Lower leg skin (tissue), 4 donors: ENCODE measurements at regions not wholly inside any gene's neighbourhood (a gene's known extent, or its start where the extent isn't known, plus 50 kb on each side); places are given as distances from the start of the nearest gene placed in this dataset.

Experiments used
- DNase-seq, 2 donors: peaks; one replicate each; pipeline ENCODE4 v3.0.0-alpha.2; 2019; ENCODE audit warnings: low spot score in 2 of 2
- H3K4me3 ChIP-seq: fragments of 200-600 bp; sonication (generic); 2 replicates; pipeline ENCODE4 v1.5.1; 2017; ENCODE audit warnings: mild to moderate bottlenecking, low read depth; ENCODE audit not compliant: poor library complexity, severe bottlenecking
- CTCF ChIP-seq, 3 donors: fragments of 450-650 bp; IDR thresholded peaks; one replicate each; pipeline ENCODE4 v1.5.1; 2016; ENCODE audit warnings: antibody characterized with exemption in 3 of 3, mild to moderate bottlenecking in 3 of 3, moderate library complexity in 2 of 3
- POLR2A ChIP-seq, 2 donors: fragments of 450-650 bp; IDR thresholded peaks; one replicate each; pipeline ENCODE4 v1.6.1; 2016 to 2017; ENCODE audit warnings: antibody characterized with exemption in 2 of 2, mild to moderate bottlenecking in 1 of 2, moderate library complexity in 1 of 2
- WGBS, 2 donors: methylation state at CpG; one replicate each; pipeline ENCODE4 v1.1.5; 2018; 5-methylcytosine and 5-hydroxymethylcytosine counted together
- intact Hi-C: fragments of 100-400 bp; cut with DNase I; formaldehyde crosslinking; loops from one replicate; pipeline ENCODE4 v1.15.0; 2023; ENCODE audit warnings: low total_unique reads

GRCh38 chr1:178620584-178621475, 104.2 kb upstream of the RALGPS2 start:
- no peak overlapping the region for H3K4me3 ChIP-seq
- TF ChIP-seq CTCF (IDR thresholded peaks at IDR 0.05) (no peak), POLR2A (IDR thresholded peaks at IDR 0.05) (no peak)
- intact Hi-C loops = no loop called here
- 85 to 86% methylated on average over 5 of the region's 5 CpGs for WGBS, 2 donors
- no peak for DNase-seq

GRCh38 chr1:178621822-178622221, 103.2 kb upstream of the RALGPS2 start:
- intact Hi-C loops = no loop called here
- no peak for DNase-seq
- H3K4me3 ChIP-seq = no peak overlapping the region
- 90 to 94% methylated on average over 10 of the region's 10 CpGs for WGBS, 2 donors
- TF ChIP-seq CTCF (IDR thresholded peaks at IDR 0.05) = no peak
- TF ChIP-seq POLR2A (IDR thresholded peaks at IDR 0.05) = no peak

GRCh38 chr1:178625695-178626094, 99.3 kb upstream of the RALGPS2 start:
- intact Hi-C loops = no loop called here
- no peak for DNase-seq
- TF ChIP-seq POLR2A (IDR thresholded peaks at IDR 0.05) (no peak), CTCF (IDR thresholded peaks at IDR 0.05) (no peak)
- no peak overlapping the region for H3K4me3 ChIP-seq
- WGBS, 2 donors = 5 to 9% methylated on average over 1 of the region's 1 CpG

GRCh38 chr1:178627037-178627436, 98.0 kb upstream of the RALGPS2 start:
- no peak overlapping the region for H3K4me3 ChIP-seq
- TF ChIP-seq POLR2A (IDR thresholded peaks at IDR 0.05) (no peak), CTCF (IDR thresholded peaks at IDR 0.05) (no peak)
- WGBS, 2 donors = 69 to 78% methylated on average over 2 of the region's 2 CpGs
- DNase-seq = no peak
- intact Hi-C loops = no loop called here

GRCh38 chr1:178628637-178629251, 96.3 kb upstream of the RALGPS2 start:
- H3K4me3 ChIP-seq = no peak overlapping the region
- DNase-seq = no peak
- intact Hi-C loops = no loop called here
- WGBS, 2 donors = 88 to 90% methylated on average over 2 of the region's 2 CpGs
- no peak for TF ChIP-seq CTCF (IDR thresholded peaks at IDR 0.05)
- no peak for TF ChIP-seq POLR2A (IDR thresholded peaks at IDR 0.05)
